HG02759 (cell line): ENCODE measurements at regions not wholly inside any gene's neighbourhood (a gene's known extent, or its start where the extent isn't known, plus 50 kb on each side); places are given as distances from the start of the nearest gene placed in this dataset.
"Not testable (repeated sequence)": the region's sequence is repeated elsewhere in the genome, so short reads cannot be mapped to it uniquely, and the experiment has no call there.

Experiments
- ATAC-seq: cut with Tn5 transposase; IDR thresholded peaks from one replicate; pipeline ENCODE4 v1.9.1; 2021; ENCODE audit warnings: mild to moderate bottlenecking, moderate library complexity; ENCODE audit not compliant: unreplicated experiment

GRCh38 chr18:66013969-66014368 is 263.2 kb downstream of the CDH7 start:
- ATAC-seq, result no peak

DNA sequence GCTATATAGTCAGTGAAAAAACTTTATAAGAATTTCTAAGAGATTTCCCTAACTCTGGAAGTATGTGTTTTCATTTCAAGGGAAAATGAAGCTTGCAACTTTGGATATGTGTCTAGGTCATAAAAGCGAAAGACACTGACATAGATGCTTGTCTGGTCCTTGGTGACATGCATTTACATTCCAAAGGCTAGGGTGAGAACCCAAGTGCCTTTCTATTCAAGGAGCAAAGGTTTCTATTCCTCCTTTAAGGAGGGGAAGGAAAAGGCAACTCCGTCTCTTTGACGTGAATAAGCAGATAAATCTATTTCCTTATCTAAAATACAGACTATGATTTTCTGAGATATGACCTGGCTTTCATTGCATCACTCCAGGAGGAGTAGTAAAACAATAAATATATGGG is 261.1 kb downstream of the CDH7 start:
- ATAC-seq, result no peak

- no peak for ATAC-seq
These were observed 255.2 kb downstream of the CDH7 start for GRCh38 chr18:66005831-66006588.

DNA sequence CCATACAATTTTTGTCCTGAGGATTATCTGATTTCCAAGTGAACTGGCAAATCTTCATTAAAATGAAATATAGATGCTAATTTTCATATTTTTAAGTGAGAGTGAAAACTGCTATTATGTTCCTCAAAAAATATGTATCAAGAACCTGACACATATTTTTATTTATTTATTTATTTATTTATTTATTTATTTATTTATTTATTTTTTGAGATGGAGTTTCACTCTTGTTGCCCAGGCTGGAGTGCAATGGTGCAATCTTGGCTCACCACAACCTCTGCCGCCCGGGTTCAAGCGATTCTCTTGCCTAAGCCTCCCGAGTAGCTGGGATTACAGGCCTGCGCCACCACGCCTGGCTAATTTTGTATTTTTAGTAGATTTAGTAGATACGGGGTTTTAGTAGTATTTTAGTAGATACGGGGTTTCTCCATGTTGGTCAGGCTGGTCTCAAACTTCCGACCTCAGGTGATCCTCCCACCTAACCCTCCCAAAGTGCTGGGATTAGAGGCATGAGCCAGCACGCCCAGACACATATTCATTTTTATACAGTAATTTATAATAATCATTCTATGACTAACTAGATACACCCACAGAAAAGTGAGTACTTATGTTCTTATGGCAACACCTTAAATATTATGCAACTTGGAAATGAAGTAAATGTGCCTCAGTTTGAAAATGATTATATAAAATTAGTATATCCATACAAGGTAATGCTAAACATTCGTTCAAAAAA is 248.3 kb downstream of the CDH7 start:
- not testable (repeated sequence) for ATAC-seq

GRCh38 chr18:65995206-65995605 is 244.4 kb downstream of the CDH7 start:
- no peak for ATAC-seq

- no peak for ATAC-seq
These were observed 243.5 kb downstream of the CDH7 start for GRCh38 chr18:65994302-65994701.

DNA sequence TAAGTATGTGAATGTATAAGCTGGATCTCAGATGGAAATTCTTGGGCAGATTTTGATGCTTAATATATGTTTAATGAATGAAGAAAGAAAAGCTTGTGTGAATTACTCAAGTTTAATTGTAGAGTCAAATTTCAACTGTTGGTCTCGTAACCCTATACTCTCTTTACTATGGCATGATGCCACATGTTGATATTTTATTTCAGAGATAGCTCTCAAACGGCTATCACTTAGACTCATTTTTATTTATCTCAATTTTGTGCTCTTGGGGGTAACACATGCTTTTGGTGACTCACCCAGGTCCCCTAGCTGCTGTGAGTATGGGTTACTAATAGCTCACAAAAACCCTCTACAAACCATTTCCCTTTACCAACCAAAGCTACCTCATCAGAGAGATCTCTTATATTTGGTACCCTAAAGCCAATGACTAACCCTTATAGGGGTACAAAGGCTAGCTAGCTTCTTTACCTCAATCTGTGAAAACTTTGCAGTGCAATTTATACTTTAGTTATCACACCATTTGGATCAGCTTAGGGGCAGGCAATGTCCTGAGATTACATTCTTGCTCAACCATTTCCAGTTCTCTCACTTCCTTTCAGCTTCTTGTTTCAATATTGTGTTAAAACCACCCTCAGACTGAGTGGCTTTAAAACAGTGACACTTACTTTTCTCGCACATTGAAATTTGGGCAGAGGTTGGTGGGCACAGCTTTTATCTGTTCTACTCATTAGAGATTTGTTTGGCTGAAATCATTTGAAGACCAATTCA is 240.3 kb downstream of the CDH7 start:
- no peak for ATAC-seq

- no peak for ATAC-seq
These were observed 239.4 kb downstream of the CDH7 start for GRCh38 chr18:65990174-65990690.

GRCh38 chr18:65988972-65989371 is 238.2 kb downstream of the CDH7 start:
- no peak for ATAC-seq

- no peak for ATAC-seq
These were observed 237.6 kb downstream of the CDH7 start for GRCh38 chr18:65988386-65988785.

DNA sequence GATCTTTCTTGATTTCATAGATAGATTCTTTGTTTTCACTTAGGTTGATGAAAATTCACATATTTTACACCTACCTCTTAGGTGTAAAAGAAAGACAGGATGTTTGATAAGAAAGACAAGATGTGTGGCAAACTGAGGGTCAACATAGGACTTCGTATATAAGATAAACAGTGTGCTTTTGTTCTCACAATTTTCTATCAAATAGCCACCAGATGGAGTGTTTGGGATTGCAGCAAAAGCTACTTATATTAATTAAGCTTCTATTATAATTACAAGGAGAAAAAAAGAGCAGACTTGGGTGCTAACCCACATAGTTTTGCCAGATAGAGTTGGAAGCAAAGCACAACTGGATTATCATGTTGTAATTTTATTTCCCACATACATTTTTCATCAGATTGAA is 232.9 kb downstream of the CDH7 start:
- no peak for ATAC-seq

GRCh38 chr18:65975536-65975935 is 224.7 kb downstream of the CDH7 start:
- ATAC-seq, result no peak

GRCh38 chr18:65974758-65975157 is 223.9 kb downstream of the CDH7 start:
- no peak for ATAC-seq

GRCh38 chr18:65968239-65969004 is 217.6 kb downstream of the CDH7 start:
- no peak for ATAC-seq

GRCh38 chr18:65955747-65956146 is 204.9 kb downstream of the CDH7 start:
- ATAC-seq, result no peak

DNA sequence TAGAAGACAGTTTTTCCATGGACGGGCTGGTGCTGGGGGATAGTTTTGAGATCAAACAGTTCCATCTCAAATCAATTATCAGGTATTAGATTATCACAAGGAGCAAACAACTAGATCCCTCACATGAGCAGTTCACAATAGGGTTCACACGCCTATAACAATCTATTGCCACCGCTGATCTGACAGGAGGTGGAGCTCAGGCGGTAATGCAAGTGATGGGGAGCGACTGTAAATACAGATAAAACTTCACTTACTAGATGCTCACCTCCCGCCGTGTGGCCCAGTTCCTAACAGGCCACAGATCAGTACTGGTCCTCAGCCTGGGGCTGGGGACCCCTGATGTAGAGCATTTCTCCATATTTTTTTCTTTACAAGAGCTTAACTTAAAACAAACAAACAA is 203.6 kb downstream of the CDH7 start:
- no peak for ATAC-seq

DNA sequence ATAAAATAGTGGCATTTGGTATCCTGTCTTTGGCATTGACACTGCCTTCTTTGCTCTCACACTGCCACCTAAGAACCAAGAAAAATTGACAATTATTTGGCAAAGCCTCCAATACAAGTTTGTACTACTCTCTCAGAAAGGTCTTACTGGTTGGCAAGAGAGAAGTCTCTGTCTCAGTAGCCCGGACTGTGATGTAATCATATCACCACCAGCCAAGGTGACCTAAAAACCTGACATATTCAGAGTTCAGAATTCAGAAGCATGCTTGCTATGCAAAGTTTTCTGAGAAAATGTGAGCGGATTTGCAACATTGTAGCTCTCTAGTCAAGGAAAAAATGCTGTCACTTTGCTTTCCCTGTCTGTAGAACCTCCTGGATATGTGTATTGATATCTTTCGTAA is 196.0 kb downstream of the CDH7 start:
- ATAC-seq, result no peak

GRCh38 chr18:65943268-65943667 is 192.5 kb downstream of the CDH7 start:
- no peak for ATAC-seq

- ATAC-seq, result no peak
These were observed 192.0 kb downstream of the CDH7 start for GRCh38 chr18:65942854-65943253.

DNA sequence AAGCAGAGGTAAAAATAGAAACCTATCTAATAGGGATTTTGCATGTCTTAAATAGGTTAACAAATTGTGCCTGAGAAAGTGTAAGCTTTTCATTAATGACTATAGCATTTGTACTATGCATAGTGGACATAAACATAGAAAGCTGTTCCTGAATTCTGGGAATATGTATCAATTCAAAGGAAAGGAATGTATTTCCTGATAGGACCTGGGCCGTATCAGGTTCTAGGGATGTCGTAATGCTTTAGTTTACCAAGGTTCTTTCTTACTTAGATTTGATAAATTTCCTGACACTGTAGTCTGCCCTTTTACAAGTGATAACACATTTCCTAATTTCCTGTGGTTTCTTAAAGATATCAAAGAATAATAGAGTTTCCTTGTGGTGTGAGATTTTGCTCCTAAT is 191.3 kb downstream of the CDH7 start:
- ATAC-seq, result no peak

- ATAC-seq, result no peak
These were observed 190.7 kb downstream of the CDH7 start for GRCh38 chr18:65941482-65941881.
